NCI-H128 (cell line): ENCODE measurements at regions not wholly inside any gene's neighbourhood (a gene's known extent, or its start where the extent isn't known, plus 50 kb on each side); places are given as distances from the start of the nearest gene placed in this dataset.

Experiments used
- DNase-seq: peaks from one replicate; lab custom pipeline; 2025; ENCODE audit not compliant: unreplicated experiment; lab: John Stamatoyannopoulos, UW

DNA sequence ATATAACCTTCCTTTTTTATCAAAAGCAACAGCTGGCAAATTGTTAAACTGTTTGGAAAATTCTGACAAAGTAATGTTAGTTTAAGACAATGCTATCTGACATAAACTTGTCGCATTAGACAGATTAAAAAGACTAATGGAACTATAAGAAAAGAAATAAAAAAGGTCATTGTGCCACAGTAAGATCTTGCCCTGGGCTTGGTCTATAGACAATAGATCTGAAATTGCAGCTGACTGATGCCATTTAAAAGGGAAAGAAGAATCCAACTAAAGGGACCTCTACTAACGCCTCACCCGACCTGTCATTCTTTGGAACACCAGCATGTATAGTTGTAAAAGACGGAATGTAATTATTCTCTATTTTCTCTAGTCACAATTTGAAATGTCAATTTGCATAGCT lies 644.4 kb upstream of the GRAMD2B start:
- DNase-seq: no peak

DNA sequence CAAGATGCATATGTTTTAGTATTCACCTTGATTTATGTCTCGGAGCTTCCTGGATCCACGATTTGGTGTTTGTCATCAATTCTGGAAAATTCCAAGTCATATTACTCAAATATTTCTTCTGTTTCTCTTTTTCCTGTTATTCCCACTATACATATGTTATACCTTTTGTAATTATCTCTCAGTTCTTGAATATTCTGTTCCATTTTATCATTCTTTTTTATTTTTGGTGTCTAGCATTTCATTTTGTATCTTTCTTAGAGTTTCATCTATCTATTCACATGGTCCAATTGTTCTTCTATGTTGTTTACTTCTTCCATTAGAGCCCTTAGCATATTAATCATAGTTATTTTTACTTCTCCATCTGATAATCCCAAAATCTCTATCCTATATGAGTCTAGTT lies 637.8 kb upstream of the GRAMD2B start:
- DNase-seq: no peak

DNA sequence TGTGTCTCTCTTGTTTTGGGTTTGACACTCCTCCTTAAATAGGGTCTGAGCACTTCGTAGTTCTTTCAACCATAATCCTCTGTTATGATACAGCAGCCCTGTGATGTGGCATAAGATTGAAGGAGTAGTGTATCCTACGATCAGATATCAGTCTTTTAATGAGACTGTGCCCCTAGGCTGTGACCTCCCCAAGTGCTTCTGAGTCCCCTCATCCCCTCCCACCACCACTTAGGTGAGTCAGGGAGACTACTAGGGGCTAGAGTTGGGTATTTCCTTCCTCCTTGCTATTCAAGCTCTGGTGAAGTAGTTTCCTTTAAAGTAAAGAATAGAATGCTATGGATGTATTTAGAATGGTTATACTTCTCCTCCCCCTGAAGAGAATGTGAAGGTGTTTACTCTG lies 637.2 kb upstream of the GRAMD2B start:
- DNase-seq: no peak

DNA sequence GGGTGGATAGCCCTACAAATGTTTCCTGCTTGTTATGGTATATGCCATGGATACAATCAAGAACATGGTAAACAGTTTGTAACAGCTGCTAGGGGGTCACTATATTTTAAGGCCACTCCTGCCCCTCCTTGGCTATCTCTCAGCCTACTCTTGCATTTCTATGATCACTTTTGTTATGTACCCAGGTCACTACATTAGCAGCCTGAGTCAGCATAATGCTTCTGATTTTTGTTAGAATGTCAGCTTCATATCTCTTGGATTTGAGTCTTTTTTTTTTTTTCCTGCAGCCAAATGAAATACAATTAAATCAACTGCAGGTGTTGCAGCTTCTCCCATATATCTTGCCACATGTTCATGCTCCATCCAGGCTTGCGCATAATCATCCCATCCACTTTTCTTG lies 629.7 kb upstream of the GRAMD2B start:
- no peak for DNase-seq

DNA sequence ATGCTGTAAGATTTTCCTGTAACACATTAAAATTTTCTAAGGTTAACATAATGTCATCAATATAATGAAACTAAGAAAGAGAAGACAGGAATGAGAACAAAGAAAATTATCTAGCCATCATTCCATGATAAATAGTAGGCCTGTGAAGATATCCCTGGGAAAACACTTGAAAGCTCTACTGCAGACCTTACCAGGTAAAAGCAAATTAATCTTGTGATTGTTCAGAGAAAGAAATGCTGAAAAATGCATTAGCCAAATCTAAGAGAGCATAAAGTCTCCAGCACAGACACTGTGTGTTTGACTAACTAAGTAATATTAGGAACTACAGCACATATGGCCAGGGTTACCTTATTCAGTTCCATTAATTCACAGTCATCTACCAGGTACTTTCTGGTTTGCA lies 628.3 kb upstream of the GRAMD2B start:
- DNase-seq: no peak

DNA sequence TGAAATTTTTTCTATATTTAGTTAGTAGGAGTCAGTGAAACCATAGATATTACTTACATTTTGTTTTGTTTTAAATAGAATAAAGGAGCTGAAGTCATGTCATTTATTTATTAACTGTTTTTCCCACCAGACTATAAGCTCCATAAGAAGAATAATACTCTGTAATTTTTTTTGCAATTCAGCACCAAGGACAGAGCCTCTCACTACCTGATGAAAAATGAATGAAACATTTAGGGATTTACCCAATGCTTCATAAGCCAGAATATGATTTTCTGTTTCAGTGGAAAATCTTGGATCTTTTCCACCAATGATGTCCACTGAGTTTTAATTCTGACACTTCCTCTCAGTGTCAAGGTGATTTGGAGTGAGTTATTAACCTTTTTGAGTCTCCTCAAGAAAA lies 624.9 kb upstream of the GRAMD2B start:
- no peak for DNase-seq

DNA sequence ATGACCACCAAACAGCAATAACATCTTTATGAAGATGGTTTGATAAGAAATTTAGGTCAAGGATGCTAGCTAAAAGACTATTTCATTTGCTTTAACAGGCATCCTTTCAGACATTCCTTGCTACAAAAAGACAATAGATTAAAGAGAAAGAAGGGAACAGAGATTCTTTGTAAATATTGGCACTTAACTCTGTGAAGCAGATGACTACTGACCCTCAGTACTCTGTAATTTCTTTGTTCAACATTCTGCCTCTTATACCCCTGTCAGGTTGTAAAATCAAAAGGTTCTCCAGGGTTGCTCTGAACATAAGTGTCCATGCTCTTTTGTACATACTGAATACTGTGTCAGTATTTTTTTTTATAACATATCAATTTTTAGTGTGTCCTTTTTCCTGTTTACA lies 610.6 kb upstream of the GRAMD2B start:
- DNase-seq: no peak

DNA sequence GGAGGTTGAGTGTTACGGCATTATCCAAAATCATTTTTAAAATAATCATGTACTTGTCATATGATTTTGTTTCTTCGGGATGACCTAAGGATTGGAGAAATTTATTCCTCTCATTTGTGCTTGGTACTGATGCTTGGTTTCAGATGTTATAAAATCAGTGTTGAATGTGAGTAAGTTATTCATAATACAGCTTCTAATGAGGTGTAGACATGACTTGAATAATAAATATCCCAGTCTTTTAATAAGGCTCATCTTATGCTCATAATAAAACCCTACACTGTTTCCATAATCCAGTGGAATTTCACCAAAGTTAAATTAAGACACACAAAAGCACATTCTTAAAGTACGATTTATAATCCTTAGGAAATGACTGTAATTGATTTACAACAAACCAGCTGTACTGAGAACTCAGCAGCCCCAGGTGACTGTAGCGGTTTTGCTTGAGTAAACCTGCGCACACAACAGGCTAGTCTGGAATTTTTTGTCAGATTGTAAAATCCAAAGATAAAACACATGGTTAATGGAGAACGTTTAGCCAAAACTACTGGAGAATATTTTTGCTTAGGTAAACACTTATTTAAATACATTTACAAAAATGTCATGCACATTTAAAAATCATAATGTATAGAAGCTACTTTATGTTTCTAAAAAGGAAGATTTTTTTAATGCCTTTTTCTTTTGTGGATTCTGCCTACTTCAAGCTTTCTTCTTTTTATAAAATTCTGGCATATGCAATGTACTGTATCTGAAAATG lies 609.8 kb upstream of the GRAMD2B start:
- DNase-seq: no peak

DNA sequence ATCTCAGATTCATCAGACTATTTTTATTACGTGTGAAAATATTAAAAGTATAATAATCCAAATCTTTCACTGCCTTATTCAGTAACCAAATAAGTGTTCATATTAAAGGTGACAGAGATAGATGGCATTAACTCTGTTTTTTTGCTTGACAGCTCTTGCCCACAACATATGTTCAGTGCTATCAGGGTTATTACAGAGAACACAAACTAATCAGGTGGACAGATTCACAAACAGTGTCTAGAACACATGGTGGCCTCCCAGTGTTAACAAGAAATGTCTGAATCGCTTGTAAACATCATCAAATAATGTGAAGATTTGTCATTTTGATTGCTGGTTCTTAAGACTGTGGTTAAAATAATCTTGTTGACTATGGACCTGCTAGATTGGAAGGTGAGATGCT lies 609.1 kb upstream of the GRAMD2B start:
- no peak for DNase-seq

DNA sequence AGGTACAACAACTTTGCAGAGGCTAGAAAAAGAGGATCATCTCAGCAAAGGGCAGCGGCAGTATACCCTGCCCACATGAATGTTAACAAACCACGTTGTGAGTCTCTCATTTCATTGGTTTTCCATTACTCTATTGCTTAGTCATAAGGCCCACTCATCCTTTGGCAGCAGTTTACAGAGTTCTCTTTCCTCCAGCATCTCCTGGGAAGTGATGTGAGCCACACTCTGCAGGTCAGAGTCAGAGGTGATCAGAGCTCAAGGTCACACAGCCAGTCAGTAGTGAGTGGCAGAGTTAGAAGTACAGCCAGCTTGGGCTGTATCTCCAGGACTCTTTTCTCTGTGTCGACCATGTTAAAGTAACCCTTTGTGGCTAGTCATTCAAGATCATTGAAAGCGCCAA lies 599.6 kb upstream of the GRAMD2B start:
- no peak for DNase-seq

DNA sequence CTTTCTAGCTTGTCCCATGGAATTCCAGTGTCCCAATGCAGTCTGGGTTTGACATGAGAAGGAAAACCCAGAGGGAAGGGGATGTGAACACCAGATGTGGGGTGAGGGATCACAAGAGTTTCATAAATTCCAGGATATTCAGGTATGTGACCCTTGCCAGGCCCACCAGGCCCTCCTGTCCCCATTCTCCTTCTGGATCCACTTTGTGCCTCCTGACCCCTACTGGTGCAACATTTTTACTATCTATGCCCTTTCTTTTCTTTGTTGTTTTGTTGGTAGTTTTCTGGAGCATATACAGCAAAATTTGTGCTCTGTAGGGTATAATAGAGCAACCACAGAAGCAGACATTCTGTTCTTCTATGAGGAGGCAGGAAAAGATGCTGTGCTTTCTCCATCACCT lies 597.0 kb upstream of the GRAMD2B start:
- no peak for DNase-seq

DNA sequence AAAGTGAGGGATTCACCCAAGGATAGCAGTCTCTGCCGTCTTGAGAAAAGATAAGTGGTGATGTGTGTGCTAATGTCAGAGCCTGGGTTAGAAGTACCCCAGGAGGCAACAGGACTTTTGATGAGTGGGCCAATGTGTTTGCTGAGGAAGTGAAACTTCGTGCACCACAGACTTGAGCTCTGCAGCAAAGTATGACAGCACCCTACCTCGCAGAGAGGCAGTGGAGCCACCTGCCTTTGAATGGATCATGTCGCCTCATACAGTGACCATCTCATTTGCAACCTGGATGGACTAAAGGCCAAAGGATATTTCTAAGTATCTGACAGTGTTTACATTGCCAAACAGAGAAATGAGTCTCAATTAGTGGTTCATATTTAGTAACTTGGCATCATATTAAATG lies 593.9 kb upstream of the GRAMD2B start:
- DNase-seq: no peak

DNA sequence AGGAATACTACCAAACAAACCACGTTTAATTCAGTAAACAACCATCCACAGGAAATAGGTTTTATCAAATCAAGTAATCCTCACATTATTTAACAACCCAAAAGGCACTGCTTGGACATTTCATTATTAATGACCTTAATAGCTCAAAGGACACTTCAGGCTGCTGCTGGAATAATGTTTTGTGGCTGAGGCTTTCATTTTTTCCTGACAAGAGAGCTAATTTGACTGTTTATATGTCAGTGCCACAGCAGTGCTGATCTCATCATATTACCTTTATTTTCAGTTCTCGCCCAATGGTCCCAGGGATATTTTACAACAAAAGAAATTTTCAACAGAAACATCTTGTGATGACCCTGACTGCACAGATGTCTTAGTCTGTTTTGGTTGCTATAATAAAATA lies 589.8 kb upstream of the GRAMD2B start:
- DNase-seq: no peak

DNA sequence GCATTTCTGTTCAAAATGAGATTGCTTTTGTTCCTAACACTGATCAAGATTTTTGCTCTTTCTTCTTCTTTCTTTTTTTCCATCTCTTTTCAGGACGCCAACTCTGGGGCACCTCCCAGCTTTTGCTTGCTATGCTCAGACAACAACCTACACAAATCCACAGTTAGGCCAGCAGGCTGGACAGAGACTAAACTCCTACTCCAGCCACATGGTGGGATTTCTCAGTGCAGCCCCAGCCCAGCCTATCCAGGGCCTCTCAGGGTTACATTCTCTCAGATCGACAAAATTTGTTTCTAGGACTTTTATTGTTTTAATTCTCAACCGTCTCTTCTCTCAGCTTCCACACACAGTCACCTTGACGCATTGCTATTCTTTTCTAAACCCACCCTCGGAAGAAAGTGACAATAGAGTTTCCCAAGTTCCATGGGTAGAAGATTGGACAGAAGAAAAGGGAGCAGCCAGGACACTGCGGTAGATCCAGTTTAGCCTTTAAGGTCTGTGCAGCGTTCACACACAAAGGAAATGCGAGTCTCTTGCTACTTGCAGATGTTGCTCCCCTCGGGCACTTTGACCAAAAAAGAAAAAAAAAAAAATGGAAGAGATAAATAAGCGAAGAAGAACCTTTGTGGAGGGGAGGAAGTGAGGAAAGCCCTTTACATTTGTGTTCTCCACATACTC lies 588.6 kb upstream of the GRAMD2B start:
- no peak for DNase-seq

DNA sequence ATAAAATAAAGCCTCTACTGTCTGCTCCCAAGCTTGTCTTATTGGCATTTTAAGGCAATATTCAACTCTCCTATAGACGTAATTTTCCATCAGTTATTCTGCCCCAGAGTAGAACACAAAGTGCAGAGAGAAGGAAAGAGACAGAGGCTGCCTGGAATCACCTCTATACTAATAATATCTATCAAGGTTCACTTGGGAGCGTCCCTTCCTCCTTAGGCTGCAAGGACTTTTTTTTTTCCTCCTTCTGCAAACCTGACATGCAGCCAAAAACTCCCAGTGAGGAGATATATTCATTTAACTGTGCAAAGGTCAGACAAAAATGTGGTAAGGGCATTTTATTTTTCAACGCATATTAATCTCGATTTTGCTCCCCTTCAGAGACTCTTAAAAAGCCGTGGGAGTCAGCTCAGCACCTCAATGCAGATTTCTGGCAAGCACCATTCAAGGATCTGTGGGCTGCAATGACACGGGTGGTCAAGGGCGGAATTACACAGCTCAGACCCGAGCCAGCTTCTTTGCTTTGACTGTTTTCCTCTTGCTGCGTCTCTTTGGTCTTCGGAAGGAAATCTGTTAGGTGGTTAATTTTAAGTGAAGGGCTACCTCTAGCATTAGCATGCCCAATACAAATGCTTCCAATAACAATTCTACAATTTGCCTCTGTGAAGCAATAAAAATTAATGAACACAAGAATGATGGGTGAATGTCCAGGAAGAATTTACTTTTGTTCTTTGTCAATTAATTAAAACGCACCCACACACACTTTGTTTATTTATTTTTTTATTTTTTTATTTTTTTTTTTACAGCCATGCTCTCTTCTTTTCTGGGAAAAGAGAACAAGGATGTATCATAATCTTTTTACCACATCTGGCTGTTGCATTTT lies 587.7 kb upstream of the GRAMD2B start:
- DNase-seq: no peak

DNA sequence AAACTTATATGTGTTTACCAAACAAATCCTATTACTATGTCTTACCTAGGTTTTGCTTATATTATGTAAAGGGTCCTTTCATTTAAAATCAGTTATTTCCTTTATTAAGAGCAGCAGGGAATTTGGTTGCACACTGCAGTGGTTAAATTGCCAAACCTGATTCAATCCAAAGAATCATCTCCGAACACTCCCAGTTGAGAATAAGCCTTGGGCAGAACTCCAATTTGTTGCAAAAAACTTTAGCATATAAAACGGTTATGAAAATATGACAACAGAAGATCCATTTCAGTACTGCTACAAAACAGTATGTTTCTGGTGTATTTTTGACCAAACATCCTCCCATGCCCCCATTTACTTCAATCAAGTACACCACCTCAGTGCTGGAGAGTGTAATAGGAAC lies 587.0 kb upstream of the GRAMD2B start:
- DNase-seq: no peak

DNA sequence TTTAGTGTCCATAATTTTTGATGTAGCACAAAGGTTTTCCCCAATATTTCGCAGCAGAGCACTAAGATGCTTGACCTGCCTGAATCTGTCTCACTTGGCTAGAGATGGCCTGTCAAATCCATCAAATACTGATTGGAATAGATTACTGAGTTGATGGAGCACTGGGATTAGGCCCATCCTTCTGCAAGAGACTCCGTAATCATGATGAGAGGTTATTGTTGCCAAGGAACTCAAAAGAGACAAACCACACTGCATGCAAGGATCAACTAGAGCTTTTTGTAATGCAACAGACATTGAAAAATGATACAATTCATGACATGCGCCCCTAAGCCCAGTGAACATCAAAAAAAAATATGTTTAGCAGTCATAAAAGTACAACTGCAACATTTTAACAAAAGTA lies 585.3 kb upstream of the GRAMD2B start:
- DNase-seq: no peak

DNA sequence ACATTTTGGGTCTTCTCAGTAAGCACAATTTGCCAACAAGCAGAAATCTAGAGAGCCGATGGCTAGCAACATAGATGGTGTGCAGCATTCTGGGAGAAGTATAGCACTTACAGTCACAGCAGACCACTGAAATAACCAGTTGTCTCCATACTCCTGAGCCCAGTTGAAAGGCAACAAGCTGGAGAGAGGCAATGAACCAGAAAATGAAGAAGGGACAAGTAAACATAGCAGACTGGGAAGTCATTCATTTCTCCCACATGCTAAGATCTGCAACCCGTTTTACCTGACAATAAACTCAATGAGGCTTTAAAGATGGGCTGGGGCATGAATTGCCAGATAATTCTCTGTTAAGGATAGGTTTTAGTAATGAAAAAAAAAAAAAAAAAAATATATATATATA lies 575.6 kb upstream of the GRAMD2B start:
- no peak for DNase-seq

DNA sequence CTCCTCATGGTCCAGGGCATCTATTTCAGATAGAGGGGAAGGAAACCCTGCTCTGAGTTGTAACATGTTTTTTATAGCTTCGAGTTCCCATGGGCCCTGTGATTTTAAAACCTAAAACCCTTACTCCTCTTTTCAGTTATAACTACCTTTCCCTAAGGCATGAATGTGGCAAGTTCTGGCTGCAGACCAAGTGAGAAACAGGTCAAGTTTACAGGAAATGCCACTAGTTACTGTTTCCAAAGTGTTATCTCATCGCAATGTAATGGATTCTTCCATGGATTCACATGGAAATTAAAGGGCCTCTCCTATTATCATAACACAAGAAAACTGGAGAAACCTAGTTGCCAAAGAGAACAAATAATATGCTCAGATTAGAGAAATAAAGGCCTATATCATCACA lies 574.5 kb upstream of the GRAMD2B start:
- DNase-seq: no peak

DNA sequence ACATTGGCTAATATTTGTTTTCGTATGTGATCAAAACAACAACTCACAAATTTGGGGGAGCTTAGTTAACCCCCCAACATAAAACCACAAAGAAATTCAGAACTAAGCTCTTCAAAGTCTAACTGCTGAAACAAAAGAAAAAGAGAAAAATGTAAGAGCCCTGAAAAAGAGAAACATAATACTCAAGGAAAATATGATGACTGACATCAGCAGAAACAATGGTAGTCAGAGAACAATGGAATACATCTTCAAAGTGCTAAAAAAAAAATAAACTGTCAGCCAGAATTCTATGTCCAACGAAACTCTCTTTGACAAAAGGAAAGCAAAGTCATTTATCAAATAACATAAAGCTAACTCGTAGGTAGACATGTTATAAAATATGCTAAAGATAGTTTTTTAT lies 566.3 kb upstream of the GRAMD2B start:
- no peak for DNase-seq

DNA sequence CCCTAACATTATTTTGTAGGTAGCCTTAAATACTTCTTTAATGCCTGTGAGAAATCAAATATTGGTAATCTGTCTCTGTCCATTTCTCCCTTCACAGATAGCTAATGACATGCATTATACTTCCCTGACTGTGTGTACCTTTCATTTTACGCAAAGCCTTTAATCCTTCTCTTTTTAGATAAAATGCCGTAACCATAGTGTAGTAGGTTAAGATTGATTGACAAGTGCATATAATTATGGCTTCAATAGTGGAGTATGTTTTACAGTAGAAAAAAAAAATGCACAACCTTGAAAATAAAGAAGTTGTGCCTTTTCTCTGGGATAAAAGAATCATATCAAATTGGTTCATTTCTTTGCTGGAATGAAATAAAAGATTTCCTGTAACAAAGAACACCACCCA lies 559.6 kb upstream of the GRAMD2B start:
- DNase-seq: no peak
